Ureter (tissue), 1 donor: ENCODE measurements at regions not wholly inside any gene's neighbourhood (a gene's known extent, or its start where the extent isn't known, plus 50 kb on each side); places are given as distances from the start of the nearest gene placed in this dataset.
"Not testable (repeated sequence)": the region's sequence is repeated elsewhere in the genome, so short reads cannot be mapped to it uniquely, and the experiment has no call there.

Experiments used
- DNase-seq: peaks from one replicate; pipeline ENCODE4 v3.0.0-alpha.2; 2020; ENCODE audit warnings: low spot score
- donor health status: DM: yes; HTN: yes; CAD: no.

- DNase-seq = not testable (repeated sequence)
Observed at GRCh38 chr3:194038346-194038745, 97.6 kb upstream of the HES1 start.

GRCh38 chr3:194038960-194039359 is 97.0 kb upstream of the HES1 start:
- no peak for DNase-seq

GRCh38 chr3:194040516-194041273 is 95.3 kb upstream of the HES1 start:
- no peak for DNase-seq

GRCh38 chr3:194042927-194043326 is 93.0 kb upstream of the HES1 start:
- no peak for DNase-seq

GRCh38 chr3:194043516-194043915 is 92.4 kb upstream of the HES1 start:
- DNase-seq = no peak

GRCh38 chr3:194045289-194045688 is 90.7 kb upstream of the HES1 start:
- no peak for DNase-seq

- no peak for DNase-seq
Observed at GRCh38 chr3:194045919-194046318, 90.0 kb upstream of the HES1 start.

GRCh38 chr3:194046531-194046930 is 89.4 kb upstream of the HES1 start:
- DNase-seq = no peak

GRCh38 chr3:194046995-194047645 is 88.8 kb upstream of the HES1 start:
- DNase-seq = no peak

GRCh38 chr3:194049394-194049793 is 86.6 kb upstream of the HES1 start:
- no peak for DNase-seq

- DNase-seq = no peak
Observed at GRCh38 chr3:194050782-194051320, 85.1 kb upstream of the HES1 start.

- DNase-seq = no peak
Observed at GRCh38 chr3:194051366-194052149, 84.4 kb upstream of the HES1 start.

GRCh38 chr3:194053136-194053535 is 82.8 kb upstream of the HES1 start:
- DNase-seq = no peak

- DNase-seq = no peak
Observed at GRCh38 chr3:194054016-194054415, 81.9 kb upstream of the HES1 start.

- DNase-seq = no peak
Observed at GRCh38 chr3:194054540-194054939, 81.4 kb upstream of the HES1 start.

- DNase-seq = no peak
Observed at GRCh38 chr3:194054961-194055360, 81.0 kb upstream of the HES1 start.

GRCh38 chr3:194056323-194056722 is 79.6 kb upstream of the HES1 start:
- DNase-seq = not testable (repeated sequence)

GRCh38 chr3:194056731-194057415 is 79.1 kb upstream of the HES1 start:
- peak; percentile 59 for DNase-seq

GRCh38 chr3:194057570-194058188 is 78.3 kb upstream of the HES1 start:
- no peak for DNase-seq

GRCh38 chr3:194058189-194058571 is 77.8 kb upstream of the HES1 start:
- peak; percentile 70 for DNase-seq

- no peak for DNase-seq
Observed at GRCh38 chr3:194058753-194059152, 77.2 kb upstream of the HES1 start.
